SK-N-SH treated with all-trans-retinoic acid at 6 μM for 48 hours (cell line): ENCODE measurements at regions not wholly inside any gene's neighbourhood (a gene's known extent, or its start where the extent isn't known, plus 50 kb on each side); places are given as distances from the start of the nearest gene placed in this dataset.

ENCODE experiments used
- ATAC-seq: fragments of 200-7000 bp; cut with Tn5 transposase; 3 replicates; pipeline ENCODE4 v1.9.1; 2020; ENCODE audit warnings: mild to moderate bottlenecking, moderate library complexity
- ARNTL ChIP-seq: fragments of 450-650 bp; formaldehyde crosslinking; IDR thresholded peaks from 2 replicates; pipeline ENCODE4 v1.5.0; 2020; ENCODE audit warnings: low read depth, mild to moderate bottlenecking, moderate library complexity, borderline replicate concordance
- CREB5 ChIP-seq: fragments of 250-450 bp; sonication (Bioruptor Pico); IDR thresholded peaks from 2 replicates; pipeline ENCODE4 v1.5.1; 2020; ENCODE audit warnings: low read depth, mild to moderate bottlenecking, moderate library complexity
- CSRNP3 ChIP-seq: fragments of 250-450 bp; sonication (Bioruptor Pico); IDR thresholded peaks from 2 replicates; pipeline ENCODE4 v1.5.1; 2021; ENCODE audit warnings: mild to moderate bottlenecking, moderate library complexity
- ESRRG ChIP-seq: fragments of 250-450 bp; sonication (Bioruptor Pico); IDR thresholded peaks from 2 replicates; pipeline ENCODE4 v1.6.1; 2021; ENCODE audit warnings: mild to moderate bottlenecking
- GLIS3 ChIP-seq: fragments of 250-450 bp; sonication (Bioruptor Pico); IDR thresholded peaks from 2 replicates; pipeline ENCODE4 v1.5.0; 2020; ENCODE audit warnings: mild to moderate bottlenecking, moderate library complexity
- ISL1 ChIP-seq: fragments of 250-450 bp; sonication (Bioruptor Pico); IDR thresholded peaks from 2 replicates; pipeline ENCODE4 v2.1.2; 2022; ENCODE audit warnings: mild to moderate bottlenecking, moderate library complexity
- PATZ1 ChIP-seq: fragments of 250-450 bp; sonication (Bioruptor Pico); IDR thresholded peaks from 2 replicates; pipeline ENCODE4 v1.8.0; 2020; ENCODE audit warnings: mild to moderate bottlenecking, moderate library complexity, borderline replicate concordance
- POU6F1 ChIP-seq: fragments of 250-450 bp; sonication (Bioruptor Pico); IDR thresholded peaks from 2 replicates; pipeline ENCODE4 v1.8.0; 2021; ENCODE audit warnings: low read depth, mild to moderate bottlenecking, moderate library complexity, borderline replicate concordance
- PPARA ChIP-seq: fragments of 250-450 bp; sonication (Bioruptor Pico); IDR thresholded peaks from 2 replicates; pipeline ENCODE4 v1.5.0; 2020; ENCODE audit warnings: mild to moderate bottlenecking, borderline replicate concordance
- RARB ChIP-seq: fragments of 250-450 bp; sonication (Bioruptor Pico); IDR thresholded peaks from 2 replicates; pipeline ENCODE4 v1.8.0; 2021; ENCODE audit warnings: mild to moderate bottlenecking, moderate library complexity
- SNAI2 ChIP-seq: fragments of 250-450 bp; sonication (Bioruptor Pico); IDR thresholded peaks from 2 replicates; pipeline ENCODE4 v1.5.0; 2020; ENCODE audit warnings: mild to moderate bottlenecking, moderate library complexity
- TCF4 ChIP-seq: fragments of 250-450 bp; sonication (Bioruptor Pico); IDR thresholded peaks from 2 replicates; pipeline ENCODE4 v1.8.0; 2021; ENCODE audit warnings: mild to moderate bottlenecking, moderate library complexity, borderline replicate concordance
- TOX ChIP-seq: fragments of 250-450 bp; sonication (Bioruptor Pico); IDR thresholded peaks from 2 replicates; pipeline ENCODE4 v1.8.0; 2021; ENCODE audit warnings: mild to moderate bottlenecking, moderate library complexity, borderline replicate concordance
- TSHZ2 ChIP-seq: fragments of 250-450 bp; sonication (Bioruptor Pico); IDR thresholded peaks from 2 replicates; pipeline ENCODE4 v1.5.0; 2020; ENCODE audit warnings: mild to moderate bottlenecking, moderate library complexity
- ZC3H10 ChIP-seq: fragments of 250-450 bp; sonication (Bioruptor Pico); IDR thresholded peaks from 2 replicates; pipeline ENCODE4 v1.5.1; 2021; ENCODE audit warnings: mild to moderate bottlenecking, moderate library complexity
- ZFP3 ChIP-seq: fragments of 250-450 bp; sonication (Bioruptor Pico); IDR thresholded peaks from 2 replicates; pipeline ENCODE4 v1.5.0; 2020; ENCODE audit warnings: mild to moderate bottlenecking, moderate library complexity
- ZFP30 ChIP-seq: fragments of 450-650 bp; formaldehyde crosslinking; IDR thresholded peaks from 2 replicates; pipeline ENCODE4 v1.5.0; 2022; ENCODE audit warnings: mild to moderate bottlenecking, moderate library complexity
- ZNF565 ChIP-seq: fragments of 450-650 bp; formaldehyde crosslinking; conservative IDR thresholded peaks from 2 replicates; pipeline ENCODE4 v1.5.0; 2020; ENCODE audit warnings: low read depth, mild to moderate bottlenecking, moderate library complexity
- ZNF70 ChIP-seq: fragments of 450-650 bp; formaldehyde crosslinking; IDR thresholded peaks from 2 replicates; pipeline ENCODE4 v1.5.0; 2020; ENCODE audit warnings: mild to moderate bottlenecking, moderate library complexity
- ZNF8 ChIP-seq: fragments of 450-650 bp; formaldehyde crosslinking; IDR thresholded peaks from 2 replicates; pipeline ENCODE4 v1.5.0; 2020; ENCODE audit warnings: mild to moderate bottlenecking, moderate library complexity

GRCh38 chr4:123569541-123569940 lies 172.9 kb downstream of the SPRY1 start:
- ATAC-seq, result no peak
- TF ChIP-seq ZNF8 (CRISPR knock-in tag), result no peak
- TF ChIP-seq ZNF565 (CRISPR knock-in tag), result no peak
- no peak for TF ChIP-seq ARNTL
- no peak for TF ChIP-seq ZC3H10 (CRISPR knock-in tag)
- TF ChIP-seq PATZ1, result no peak

- TF ChIP-seq ARNTL, result no peak
- no peak for TF ChIP-seq ZNF70
- no peak for TF ChIP-seq TCF4 (CRISPR knock-in tag)
- TF ChIP-seq ESRRG, result no peak
- no peak for TF ChIP-seq PPARA (CRISPR knock-in tag)
- no peak for TF ChIP-seq RARB
- TF ChIP-seq CSRNP3 (CRISPR knock-in tag), result no peak
- no peak for TF ChIP-seq ZFP30
- TF ChIP-seq ZC3H10 (CRISPR knock-in tag), result no peak
- no peak for TF ChIP-seq POU6F1 (CRISPR knock-in tag)
- TF ChIP-seq TSHZ2 (CRISPR knock-in tag), result no peak
- no peak for TF ChIP-seq TOX
- TF ChIP-seq ISL1 (CRISPR knock-in tag), result no peak
- no peak for TF ChIP-seq CREB5
- no peak for TF ChIP-seq GLIS3
- no peak for ATAC-seq
These were observed 177.4 kb downstream of the SPRY1 start for GRCh38 chr4:123573866-123574508.

- no peak for TF ChIP-seq PPARA (CRISPR knock-in tag)
- TF ChIP-seq SNAI2 (CRISPR knock-in tag), result no peak
- no peak for TF ChIP-seq GLIS3
- TF ChIP-seq ZFP3 (CRISPR knock-in tag), result no peak
- no peak for ATAC-seq
These were observed 178.7 kb downstream of the SPRY1 start for GRCh38 chr4:123575291-123575690.

- ATAC-seq, result no peak
- TF ChIP-seq PATZ1, result no peak
- no peak for TF ChIP-seq PPARA (CRISPR knock-in tag)
- no peak for TF ChIP-seq POU6F1 (CRISPR knock-in tag)
- TF ChIP-seq CSRNP3 (CRISPR knock-in tag), result no peak
- no peak for TF ChIP-seq CREB5
These were observed 180.8 kb downstream of the SPRY1 start for GRCh38 chr4:123577225-123577906.
